ENCODE measurements at regions not wholly inside any gene's neighbourhood (a gene's known extent, or its start where the extent isn't known, plus 50 kb on each side); places are given as distances from the start of the nearest gene placed in this dataset.

GRCh38 chr2:30365201-30365600 is 81.8 kb upstream of the LCLAT1 start:
- TF ChIP-seq CTCF (optimal IDR thresholded peaks at IDR 0.05 in 1 of 3, IDR thresholded peaks at IDR 0.05 in 1 of 3, conservative IDR thresholded peaks at IDR 0.05 in 1 of 3; ENCODE audit: extremely low read depth in 1 of 3, insufficient read depth in 2 of 3, low read length in 3 of 3) (no peak), EZH2 (IDR thresholded peaks at IDR 0.05; ENCODE audit: low read length) (no peak)
- no peak for DNase-seq (ENCODE audit: low read depth, low spot score)
- no peak overlapping the region for H2AFZ ChIP-seq (ENCODE audit: control insufficient read depth, low read length)
- no peak overlapping the region for H3K4me2 ChIP-seq (ENCODE audit: control insufficient read depth, extremely low read depth, insufficient read depth, low read depth, low read length)
- no peaks in the 10 kb centered on the region for H3K79me2 ChIP-seq (ENCODE audit: control insufficient read depth, insufficient read depth, low read length)
- H3K27me3 ChIP-seq (ENCODE audit: control insufficient read depth, extremely low read depth, insufficient read depth, low read length): no peaks in the 10 kb centered on the region
- peaks cover 13% of the 10 kb centered on the region for H3K4me1 ChIP-seq (ENCODE audit: control insufficient read depth, extremely low read depth, insufficient read depth, low read length)
- dilution Hi-C loops (cut with MboI; ENCODE audit: extremely low pct_ligation_motif_present, low sequenced_read_pairs): no loop called here
- H3K9me3 ChIP-seq (ENCODE audit: control insufficient read depth, low read depth, low read length): no peaks in the 10 kb centered on the region
- no peaks in the 10 kb centered on the region for H4K20me1 ChIP-seq (ENCODE audit: control insufficient read depth, extremely low read depth, insufficient read depth, low read length)
- H3K27ac ChIP-seq (ENCODE audit: control insufficient read depth, insufficient read depth, low read length): no peak overlapping the region
- H3K9me1 ChIP-seq (ENCODE audit: control insufficient read depth, extremely low read depth, insufficient read depth, low read length): no peaks in the 10 kb centered on the region
- no peak overlapping the region for H3K4me3 ChIP-seq (ENCODE audit: control insufficient read depth in 2 of 3, extremely low read depth in 1 of 3, insufficient read depth in 2 of 3, low read depth in 1 of 3, low read length in 3 of 3)
- no peaks in the 10 kb centered on the region for H3K36me3 ChIP-seq (ENCODE audit: control insufficient read depth in 2 of 2, extremely low read depth in 1 of 2, insufficient read depth in 2 of 2, low read length in 2 of 2)
- no peak for FAIRE-seq
- H3K9ac ChIP-seq (ENCODE audit: control insufficient read depth, extremely low read depth, insufficient read depth, low read length): no peak overlapping the region

GRCh38 chr2:30366199-30366691 is 80.8 kb upstream of the LCLAT1 start:
- TF ChIP-seq EZH2 (IDR thresholded peaks at IDR 0.05; ENCODE audit: low read length): no peak
- TF ChIP-seq CTCF (optimal IDR thresholded peaks at IDR 0.05 in 1 of 3, IDR thresholded peaks at IDR 0.05 in 1 of 3, conservative IDR thresholded peaks at IDR 0.05 in 1 of 3; ENCODE audit: extremely low read depth in 1 of 3, insufficient read depth in 2 of 3, low read length in 3 of 3): no peak
- H3K27ac ChIP-seq (ENCODE audit: control insufficient read depth, insufficient read depth, low read length): no peak overlapping the region
- H3K4me1 ChIP-seq (ENCODE audit: control insufficient read depth, extremely low read depth, insufficient read depth, low read length): peaks cover 12% of the 10 kb centered on the region
- FAIRE-seq (no peak), DNase-seq (ENCODE audit: low read depth, low spot score) (no peak)
- H3K4me2 ChIP-seq (ENCODE audit: control insufficient read depth, extremely low read depth, insufficient read depth, low read depth, low read length): no peak overlapping the region
- no peaks in the 10 kb centered on the region for H3K79me2 ChIP-seq (ENCODE audit: control insufficient read depth, insufficient read depth, low read length)
- H2AFZ ChIP-seq (ENCODE audit: control insufficient read depth, low read length): no peak overlapping the region
- dilution Hi-C loops (cut with MboI; ENCODE audit: extremely low pct_ligation_motif_present, low sequenced_read_pairs): no loop called here
- no peak overlapping the region for H3K4me3 ChIP-seq (ENCODE audit: control insufficient read depth in 2 of 3, extremely low read depth in 1 of 3, insufficient read depth in 2 of 3, low read depth in 1 of 3, low read length in 3 of 3)
- no peaks in the 10 kb centered on the region for H3K27me3 ChIP-seq (ENCODE audit: control insufficient read depth, extremely low read depth, insufficient read depth, low read length)
- H3K9me3 ChIP-seq (ENCODE audit: control insufficient read depth, low read depth, low read length): no peaks in the 10 kb centered on the region
- H3K9ac ChIP-seq (ENCODE audit: control insufficient read depth, extremely low read depth, insufficient read depth, low read length): no peak overlapping the region
- H3K36me3 ChIP-seq (ENCODE audit: control insufficient read depth in 2 of 2, extremely low read depth in 1 of 2, insufficient read depth in 2 of 2, low read length in 2 of 2): no peaks in the 10 kb centered on the region
- no peaks in the 10 kb centered on the region for H4K20me1 ChIP-seq (ENCODE audit: control insufficient read depth, extremely low read depth, insufficient read depth, low read length)
- no peaks in the 10 kb centered on the region for H3K9me1 ChIP-seq (ENCODE audit: control insufficient read depth, extremely low read depth, insufficient read depth, low read length)

Measured in keratinocyte (primary cell).